ENCODE measurements at regions not wholly inside any gene's neighbourhood (a gene's known extent, or its start where the extent isn't known, plus 50 kb on each side); places are given as distances from the start of the nearest gene placed in this dataset.
"Not testable (repeated sequence)": the region's sequence is repeated elsewhere in the genome, so short reads cannot be mapped to it uniquely, and the experiment has no call there.

GRCh38 chr2:84286878-84287277, 172.2 kb downstream of the SUCLG1 start:
- DNase-seq = no peak

- DNase-seq = no peak
Measured at GRCh38 chr2:84285056-84285747, 173.9 kb downstream of the SUCLG1 start.

- DNase-seq = no peak
Measured at GRCh38 chr2:84283506-84283905, 175.6 kb downstream of the SUCLG1 start.

- DNase-seq = no peak
Measured at GRCh38 chr2:84281510-84281909, 177.6 kb downstream of the SUCLG1 start.

- DNase-seq = no peak
Measured at GRCh38 chr2:84280873-84281272, 178.2 kb downstream of the SUCLG1 start.

GRCh38 chr2:84278386-84278785, 180.7 kb downstream of the SUCLG1 start:
- DNase-seq = no peak

- DNase-seq = no peak
Measured at GRCh38 chr2:84276590-84277255, 182.4 kb downstream of the SUCLG1 start.

GRCh38 chr2:84273406-84273805, 185.7 kb downstream of the SUCLG1 start:
- no peak for DNase-seq

GRCh38 chr2:84271977-84272376, 187.1 kb downstream of the SUCLG1 start:
- no peak for DNase-seq

GRCh38 chr2:84257831-84258230, 201.2 kb downstream of the SUCLG1 start:
- DNase-seq = no peak

GRCh38 chr2:84251651-84252302, 207.3 kb downstream of the SUCLG1 start:
- no peak for DNase-seq

GRCh38 chr2:84249140-84249539, 209.9 kb downstream of the SUCLG1 start:
- DNase-seq = no peak

- DNase-seq = no peak
Measured at GRCh38 chr2:84247532-84247931, 211.5 kb downstream of the SUCLG1 start.

GRCh38 chr2:84243788-84244733, 215.0 kb downstream of the SUCLG1 start:
- DNase-seq = no peak

- no peak for DNase-seq
Measured at GRCh38 chr2:84238907-84239306, 220.2 kb downstream of the SUCLG1 start.

- no peak for DNase-seq
Measured at GRCh38 chr2:84236288-84236687, 222.8 kb downstream of the SUCLG1 start.

- DNase-seq = no peak
Measured at GRCh38 chr2:84234103-84234502, 225.0 kb downstream of the SUCLG1 start.

GRCh38 chr2:84231478-84231877, 227.6 kb downstream of the SUCLG1 start:
- DNase-seq = no peak

GRCh38 chr2:84224121-84224520, 235.0 kb downstream of the SUCLG1 start:
- DNase-seq = no peak

- no peak for DNase-seq
Measured at GRCh38 chr2:84223191-84223590, 235.9 kb downstream of the SUCLG1 start.

GRCh38 chr2:84221102-84221501, 238.0 kb downstream of the SUCLG1 start:
- not testable (repeated sequence) for DNase-seq

GRCh38 chr2:84217456-84217855, 241.6 kb downstream of the SUCLG1 start:
- no peak for DNase-seq

GRCh38 chr2:84214455-84214854, 244.6 kb downstream of the SUCLG1 start:
- DNase-seq = no peak
